ENCODE measurements at regions not wholly inside any gene's neighbourhood (a gene's known extent, or its start where the extent isn't known, plus 50 kb on each side); places are given as distances from the start of the nearest gene placed in this dataset.

GRCh38 chr3:176275538-176275937 is 921.7 kb downstream of the TBL1XR1 start:
- TF ChIP-seq CTCF (conservative IDR thresholded peaks at IDR 0.05) (no peak), EZH2 (IDR thresholded peaks at IDR 0.05; ENCODE audit: low read depth) (no peak)

Data from PC-9 (cell line).